K562 (cell line): ENCODE measurements at regions not wholly inside any gene's neighbourhood (a gene's known extent, or its start where the extent isn't known, plus 50 kb on each side); places are given as distances from the start of the nearest gene placed in this dataset.

Experiments used
- ATAC-seq: fragments of 200-7000 bp; cut with Tn5 transposase; 3 replicates; pipeline ENCODE4 v1.9.1; 2020; ENCODE audit warnings: moderate library complexity
- BruUV-seq: library from RNA; stranded (reverse); fragments of 400-500 nt; replicated peaks from 2 replicates; lab custom pipeline; 2021; lab: Mats Ljungman, UMichigan
- CTCF ChIA-PET: fragments of 300-600 bp; formaldehyde crosslinking; extraction: SDS; loops from one replicate; lab custom pipeline; 2021; ENCODE audit warnings: low intra/inter-chr PET ratio; lab: Yijun Ruan, JAX
- POLR2A ChIA-PET: fragments of 300-600, 350-650 bp; sonication (Branson Sonifier 250); formaldehyde crosslinking; extraction: SDS; loops from one replicate; lab custom pipeline; 2021; ENCODE audit warnings: antibody characterized with exemption, inconsistent platforms; lab: Yijun Ruan, JAX
- DNase-seq, 4 experiments: peaks; one replicate each; pipeline versions ENCODE4 v3.0.0 to v3.0.0-alpha.2; 2011 to 2018; ENCODE audit warnings: low spot score in 3 of 4, mixed read lengths in 3 of 4; ENCODE audit errors: extremely low read depth in 1 of 4
- FAIRE-seq: peaks from 2 replicates; lab custom pipeline; 2011; peaks lifted over from hg19 to GRCh38; lab: Jason Lieb, UNC
- H2AFZ ChIP-seq: 2 replicates; pipeline ENCODE4 v1.6.0; 2011; ENCODE audit warnings: low read depth, low read length, control low read depth, inconsistent platforms
- H3K27ac ChIP-seq: fragments of 200-600 bp; 3 replicates; pipeline ENCODE4 v1.8.0; 2011; ENCODE audit warnings: low read depth, mild to moderate bottlenecking, control low read depth, inconsistent platforms, low read length, moderate library complexity, mixed read lengths; ENCODE audit errors: extremely low read depth
- H3K27me3 ChIP-seq, 2 experiments: fragments of 300-600 bp in 1 of 2; 2 replicates in 1 of 2; 3 replicates in 1 of 2; pipeline versions ENCODE4 v1.6.0 to v1.8.0; 2011; ENCODE audit warnings: inconsistent platforms in 2 of 2, low read length in 2 of 2, mild to moderate bottlenecking in 1 of 2, mixed read lengths in 1 of 2, moderate library complexity in 1 of 2; ENCODE audit not compliant: control insufficient read depth in 2 of 2, insufficient read depth in 2 of 2
- H3K36me3 ChIP-seq: fragments of 300-600 bp; 3 replicates; pipeline ENCODE4 v1.8.0; 2011; ENCODE audit warnings: mild to moderate bottlenecking, low read length, inconsistent platforms; ENCODE audit not compliant: control insufficient read depth, insufficient read depth
- H3K4me1 ChIP-seq, 2 experiments: fragments of 200-600 bp in 1 of 2; replicated peaks in 1 of 2; 2 replicates in 1 of 2; 3 replicates in 1 of 2; pipeline versions ENCODE4 v1.5.1 to v1.8.0; 2011; ENCODE audit warnings: inconsistent platforms in 2 of 2, low read length in 2 of 2, mild to moderate bottlenecking in 1 of 2, mixed read lengths in 1 of 2, moderate library complexity in 1 of 2; ENCODE audit not compliant: control insufficient read depth in 2 of 2, insufficient read depth in 2 of 2
- H3K4me2 ChIP-seq: 2 replicates; pipeline ENCODE4 v1.6.1; 2011; ENCODE audit warnings: low read length, control low read depth, inconsistent platforms, mixed read lengths; ENCODE audit not compliant: insufficient read depth
- H3K4me3 ChIP-seq: fragments of 200-600 bp; sonication (generic), shearing (Covaris generic); 2 replicates; pipeline ENCODE4 v1.5.1; 2016; ENCODE audit warnings: control low read depth, inconsistent platforms
- H3K79me2 ChIP-seq: fragments of 200-600 bp; 3 replicates; pipeline ENCODE4 v1.8.0; 2011; ENCODE audit warnings: low read length, inconsistent platforms; ENCODE audit not compliant: control insufficient read depth, insufficient read depth
- H3K9ac ChIP-seq, 2 experiments: 2 replicates each; pipeline versions ENCODE4 v1.6.0 to v1.6.1; 2011; ENCODE audit warnings: low read depth in 2 of 2, low read length in 2 of 2, control low read depth in 1 of 2, inconsistent platforms in 1 of 2, mild to moderate bottlenecking in 1 of 2, mixed read lengths in 1 of 2; ENCODE audit not compliant: insufficient read depth in 1 of 2
- H3K9me1 ChIP-seq: one replicate; pipeline ENCODE4 v1.6.0; 2011; ENCODE audit warnings: inconsistent platforms, mild to moderate bottlenecking, low read length, moderate library complexity; ENCODE audit not compliant: control insufficient read depth, insufficient read depth
- H3K9me3 ChIP-seq: replicated peaks from 2 replicates; pipeline ENCODE4 v1.5.1; 2011; ENCODE audit warnings: low read depth, low read length, inconsistent platforms; ENCODE audit not compliant: control insufficient read depth, insufficient read depth
- H4K20me1 ChIP-seq: replicated peaks from 2 replicates; pipeline ENCODE4 v1.6.1; 2011; ENCODE audit warnings: low read length, inconsistent platforms, mixed read lengths; ENCODE audit not compliant: control insufficient read depth, insufficient read depth
- MEIS2 ChIP-seq: fragments of 450-650 bp; IDR thresholded peaks from 2 replicates; pipeline ENCODE4 v1.6.1; 2014; ENCODE audit warnings: mild to moderate bottlenecking; ENCODE audit not compliant: partially characterized antibody
- ZNF639 ChIP-seq, 2 experiments: fragments of 200-800 bp in 1 of 2; sonication (Bioruptor generic) in 1 of 2; sonication (generic) in 1 of 2; formaldehyde crosslinking in 1 of 2; IDR thresholded peaks in 1 of 2; conservative IDR thresholded peaks in 1 of 2; 2 replicates each; pipeline versions ENCODE4 v1.5.0 to v1.6.1; 2016 to 2020; ENCODE audit warnings: missing compliant biosample characterization in 1 of 2, missing genetic modification characterization in 1 of 2, missing genetic modification reagents in 1 of 2
- WGBS: fragments of 100-300 bp; shearing (Covaris generic); methylation state at CpG from one replicate; pipeline ENCODE4 v1.1.6; 2016; ENCODE audit warnings: low coverage, mixed read lengths; ENCODE audit not compliant: insufficient coverage; ENCODE audit errors: missing lambda C conversion rate; 5-methylcytosine and 5-hydroxymethylcytosine counted together
- in situ Hi-C: fragments of 300-500 bp; cut with MboI; formaldehyde crosslinking; loops from 4 replicates; pipeline ENCODE4 v1.15.0; 2018; ENCODE audit warnings: inconsistent platforms, mixed read lengths
- intact Hi-C: fragments of 100-400 bp; cut with micrococcal nuclease; formaldehyde crosslinking; loops from 2 replicates; pipeline ENCODE4 v1.14.2; 2022

DNA sequence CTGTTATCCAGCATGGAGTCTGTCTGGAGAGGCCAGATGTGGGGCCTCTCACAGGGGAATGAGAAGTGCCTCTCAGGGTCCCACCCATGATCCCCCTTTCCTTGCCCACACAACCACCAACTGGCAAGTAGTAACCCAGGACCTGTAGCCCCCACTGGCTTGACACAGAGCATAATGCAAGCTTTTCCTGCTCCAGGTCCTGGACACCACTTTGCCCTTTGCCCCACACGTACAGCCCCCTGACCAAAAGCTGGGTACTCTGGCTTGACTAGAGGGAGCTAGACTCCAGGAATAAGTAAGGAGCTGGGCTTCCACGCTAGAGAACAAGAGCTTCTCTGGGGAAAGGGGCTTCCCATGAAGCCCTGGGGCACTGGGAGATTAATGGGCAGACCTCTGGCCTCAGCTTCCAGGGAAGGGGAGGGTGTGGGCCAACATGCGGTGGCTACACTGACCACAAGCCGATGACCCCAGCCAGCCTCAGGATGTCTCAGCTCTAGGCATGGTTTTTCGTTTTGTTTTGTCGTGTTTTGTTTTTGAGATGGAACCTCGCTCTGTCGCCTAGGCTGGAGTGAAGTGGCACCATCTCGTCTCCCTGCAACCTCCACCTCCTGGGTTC lies 109.5 kb downstream of the C9orf50 start:
- no peak overlapping the region for H2AFZ ChIP-seq
- no peaks in the 10 kb centered on the region for H3K36me3 ChIP-seq
- peaks cover 3 to 7% of the 10 kb centered on the region in 2 experiments; a peak in 2 of 5 replicates for H3K4me1 ChIP-seq
- in situ Hi-C loops (no loop called here), intact Hi-C loops (no loop called here)
- POLR2A ChIA-PET, result interaction anchor here (0.7 to 2.1 kb wide), 5 partner anchors 9 to 74 kb away, joined by 3 to 7 read pairs (median 3); no protein-coding TSS in a partner anchor
- peaks cover 13% of the 10 kb centered on the region for H3K9me3 ChIP-seq
- no peak overlapping the region for H3K4me2 ChIP-seq
- DNase-seq (no peak), FAIRE-seq (peak; percentile 6)
- H4K20me1 ChIP-seq, result no peaks in the 10 kb centered on the region
- CTCF ChIA-PET, result no interaction called here
- no peaks in the 10 kb centered on the region for H3K9me1 ChIP-seq
- H3K27me3 ChIP-seq, result no peaks in the 10 kb centered on the region
- no peak for TF ChIP-seq ZNF639 (CRISPR knock-in tag; conservative IDR thresholded peaks at IDR 0.05 in 1 of 2, IDR thresholded peaks at IDR 0.05 in 1 of 2)
- TF ChIP-seq MEIS2, result peak; percentile 13
- TF ChIP-seq, all 486 proteins: peak for 1
- no peak overlapping the region for H3K4me3 ChIP-seq
- peak overlapping the region in 1 of 2 experiments; percentile 55; a peak in 1 of 4 replicates for H3K9ac ChIP-seq
- WGBS, result 32% methylated on average over 9 of the region's 9 CpGs
- ATAC-seq, result peak; percentile 29
- no TSS peak for BruUV-seq
- H3K79me2 ChIP-seq, result no peaks in the 10 kb centered on the region
- H3K27ac ChIP-seq, result no peak overlapping the region
